H9 (cell line): ENCODE measurements at regions not wholly inside any gene's neighbourhood (a gene's known extent, or its start where the extent isn't known, plus 50 kb on each side); places are given as distances from the start of the nearest gene placed in this dataset.

Experiments
- DNase-seq: peaks from one replicate; pipeline ENCODE4 v3.0.0-alpha.2; 2017
- H2AFZ ChIP-seq: one replicate; pipeline ENCODE4 v1.6.1; 2013; ENCODE audit warnings: mild to moderate bottlenecking, low read length, control low read depth, moderate library complexity
- H2AK5ac ChIP-seq: 2 replicates; pipeline ENCODE4 v1.6.1; 2013; ENCODE audit warnings: low read length, control low read depth, mixed read lengths; ENCODE audit not compliant: insufficient read length
- H2BK120ac ChIP-seq: one replicate; pipeline ENCODE4 v1.6.1; 2013; ENCODE audit warnings: low read depth, mild to moderate bottlenecking, low read length, control low read depth, inconsistent platforms; ENCODE audit not compliant: poor library complexity, severe bottlenecking
- H2BK12ac ChIP-seq: 2 replicates; pipeline ENCODE4 v1.6.1; 2013; ENCODE audit warnings: low read length, control low read depth, mixed read lengths, low read depth; ENCODE audit not compliant: insufficient read length
- H2BK15ac ChIP-seq: 2 replicates; pipeline ENCODE4 v1.6.1; 2013; ENCODE audit warnings: low read depth, low read length, control low read depth
- H2BK20ac ChIP-seq: one replicate; pipeline ENCODE4 v1.6.1; 2013; ENCODE audit warnings: low read depth, mild to moderate bottlenecking, low read length, control low read depth, inconsistent platforms; ENCODE audit not compliant: poor library complexity, severe bottlenecking
- H2BK5ac ChIP-seq: 2 replicates; pipeline ENCODE4 v1.6.1; 2013; ENCODE audit warnings: low read length, control low read depth, mixed read lengths; ENCODE audit not compliant: insufficient read length
- H3K14ac ChIP-seq: 2 replicates; pipeline ENCODE4 v1.6.1; 2013; ENCODE audit warnings: low read length, control low read depth; ENCODE audit not compliant: insufficient read depth
- H3K18ac ChIP-seq: 2 replicates; pipeline ENCODE4 v1.6.1; 2013; ENCODE audit warnings: low read depth, mild to moderate bottlenecking, mixed read lengths, low read length, control low read depth; ENCODE audit not compliant: insufficient read length
- H3K23ac ChIP-seq: 2 replicates; pipeline ENCODE4 v1.6.1; 2013; ENCODE audit warnings: low read length, control low read depth, mixed read lengths, low read depth; ENCODE audit not compliant: insufficient read length
- H3K23me2 ChIP-seq: 2 replicates; pipeline ENCODE4 v1.6.1; 2013; ENCODE audit warnings: low read depth, mild to moderate bottlenecking, mixed read lengths, low read length, control low read depth; ENCODE audit not compliant: insufficient read length, poor library complexity, severe bottlenecking
- H3K27ac ChIP-seq: 2 replicates; pipeline ENCODE4 v1.5.1; 2013; ENCODE audit warnings: low read length, control low read depth, mixed read lengths, low read depth; ENCODE audit not compliant: insufficient read length
- H3K27me3 ChIP-seq: 2 replicates; pipeline ENCODE4 v1.6.1; 2013; ENCODE audit warnings: low read length, control low read depth, inconsistent platforms; ENCODE audit not compliant: insufficient read depth
- H3K4ac ChIP-seq: 2 replicates; pipeline ENCODE4 v1.6.1; 2013; ENCODE audit warnings: low read depth, mild to moderate bottlenecking, control low read depth, inconsistent platforms, low read length, moderate library complexity
- H3K4me1 ChIP-seq: 2 replicates; pipeline ENCODE4 v1.6.1; 2013; ENCODE audit warnings: low read length, control low read depth, inconsistent platforms; ENCODE audit not compliant: insufficient read depth
- H3K4me2 ChIP-seq: 2 replicates; pipeline ENCODE4 v1.6.1; 2013; ENCODE audit warnings: low read length, control low read depth, mixed read lengths; ENCODE audit not compliant: insufficient read length, insufficient read depth
- H3K56ac ChIP-seq: 2 replicates; pipeline ENCODE4 v1.6.1; 2013; ENCODE audit warnings: low read depth, mild to moderate bottlenecking, mixed read lengths, low read length, control low read depth; ENCODE audit not compliant: insufficient read length
- H3K79me1 ChIP-seq: 2 replicates; pipeline ENCODE4 v1.6.1; 2013; ENCODE audit warnings: low read depth, mild to moderate bottlenecking, moderate library complexity, low read length, control low read depth, inconsistent platforms; ENCODE audit not compliant: insufficient read depth, poor library complexity, severe bottlenecking
- H3K79me2 ChIP-seq: 2 replicates; pipeline ENCODE4 v1.6.1; 2013; ENCODE audit warnings: low read length, control low read depth, inconsistent platforms; ENCODE audit not compliant: insufficient read depth
- H3K9ac ChIP-seq: 2 replicates; pipeline ENCODE4 v1.6.1; 2013; ENCODE audit warnings: low read length, control low read depth, mixed read lengths; ENCODE audit not compliant: insufficient read length; ENCODE audit errors: extremely low read depth
- H3K9me3 ChIP-seq: one replicate; pipeline ENCODE4 v1.6.1; 2013; ENCODE audit warnings: low read depth, low read length, inconsistent platforms; ENCODE audit not compliant: control insufficient read depth
- H3T11ph ChIP-seq: one replicate; pipeline ENCODE4 v1.6.1; 2013; ENCODE audit warnings: mild to moderate bottlenecking, low read length, control low read depth, inconsistent platforms
- H4K20me1 ChIP-seq: one replicate; pipeline ENCODE4 v1.6.1; 2013; ENCODE audit not compliant: control insufficient read depth, insufficient read length, insufficient read depth
- H4K5ac ChIP-seq: 2 replicates; pipeline ENCODE4 v1.6.1; 2013; ENCODE audit warnings: low read depth, mild to moderate bottlenecking, mixed read lengths, low read length, control low read depth; ENCODE audit not compliant: insufficient read length
- H4K8ac ChIP-seq: replicated peaks from 2 replicates; pipeline ENCODE4 v1.6.1; 2013; ENCODE audit warnings: low read length, control low read depth, mixed read lengths, low read depth; ENCODE audit not compliant: insufficient read length
- H4K91ac ChIP-seq: 2 replicates; pipeline ENCODE4 v1.6.1; 2013; ENCODE audit warnings: low read depth, mild to moderate bottlenecking, moderate library complexity, mixed read lengths, low read length, control low read depth; ENCODE audit not compliant: insufficient read length
- H3K27ac Mint-ChIP-seq, 3 experiments: 2 replicates in 2 of 3; 3 replicates in 1 of 3; pipeline ENCODE4 v1.8.0; 2020 to 2021; ENCODE audit warnings: mixed read lengths in 3 of 3, mild to moderate bottlenecking in 1 of 3, moderate library complexity in 1 of 3
- H3K27me3 Mint-ChIP-seq: 2 replicates; pipeline ENCODE4 v1.8.0; 2021; ENCODE audit warnings: low read depth, mild to moderate bottlenecking, moderate library complexity, mixed read lengths
- H3K36me3 Mint-ChIP-seq, 3 experiments: 2 replicates in 2 of 3; 3 replicates in 1 of 3; pipeline ENCODE4 v1.8.0; 2020 to 2021; ENCODE audit warnings: low read depth in 3 of 3, mixed read lengths in 3 of 3; ENCODE audit not compliant: insufficient read depth in 1 of 3
- H3K4me1 Mint-ChIP-seq, 2 experiments: 2 replicates each; pipeline ENCODE4 v1.8.0; 2020; ENCODE audit warnings: mixed read lengths in 2 of 2
- H3K4me3 Mint-ChIP-seq, 2 experiments: 2 replicates in 1 of 2; 3 replicates in 1 of 2; pipeline ENCODE4 v1.8.0; 2020 to 2021; ENCODE audit warnings: mild to moderate bottlenecking in 2 of 2, mixed read lengths in 2 of 2, moderate library complexity in 1 of 2
- H3K9me3 Mint-ChIP-seq, 2 experiments: 2 replicates in 1 of 2; 3 replicates in 1 of 2; pipeline ENCODE4 v1.8.0; 2020; ENCODE audit warnings: mild to moderate bottlenecking in 2 of 2, mixed read lengths in 2 of 2, moderate library complexity in 1 of 2
- CTCF ChIP-seq: fragments of 200-600 bp; sonication (generic); conservative IDR thresholded peaks from 3 replicates; pipeline ENCODE4 v1.8.0; 2021; ENCODE audit warnings: antibody characterized with exemption, mild to moderate bottlenecking
- WGBS: extraction: QIAGEN DNeasy Blood & Tissue Kit; methylation state at CpG from one replicate; pipeline ENCODE4 v1.1.7; 2013; ENCODE audit warnings: missing lambda C conversion rate, low lambda C conversion rate, mixed read lengths; ENCODE audit not compliant: insufficient read length; ENCODE audit errors: extremely low coverage; 5-methylcytosine and 5-hydroxymethylcytosine counted together

GRCh38 chr12:92556637-92557421 is 146.0 kb upstream of the PLEKHG7 start:
- Histone ChIP-seq H3K56ac (no peak overlapping the region), H2BK120ac (no peak overlapping the region), H3K14ac (no peak overlapping the region), H4K91ac (no peak overlapping the region), H3K18ac (no peak overlapping the region), H2AFZ (no peak overlapping the region), H2BK5ac (no peak overlapping the region), H3K4me2 (no peak overlapping the region), H2BK20ac (no peak overlapping the region), H3K27ac (no peak overlapping the region), H4K5ac (no peak overlapping the region), H3K79me1 (no peaks in the 10 kb centered on the region), H3K79me2 (no peaks in the 10 kb centered on the region), H3K23me2 (no peaks in the 10 kb centered on the region), H2AK5ac (no peak overlapping the region), H3K9me3 (no peaks in the 10 kb centered on the region), H2BK12ac (no peak overlapping the region), H3K4ac (no peak overlapping the region), H3T11ph (no peak overlapping the region), H3K27me3 (no peaks in the 10 kb centered on the region), H2BK15ac (no peak overlapping the region), H3K23ac (no peak overlapping the region), H3K9ac (no peak overlapping the region), H3K4me1 (no peaks in the 10 kb centered on the region; the same call in 1 of the 2 replicates), H4K8ac (no peak overlapping the region), H4K20me1 (no peaks in the 10 kb centered on the region)
- Mint-ChIP-seq H3K9me3 (no peaks in the 10 kb centered on the region), H3K36me3 (no peaks in the 10 kb centered on the region), H3K4me3 (no peak overlapping the region), H3K27me3 (no peaks in the 10 kb centered on the region), H3K4me1 (peaks cover 8 to 9% of the 10 kb centered on the region in 2 experiments; a peak in 3 of 4 replicates), H3K27ac (no peak overlapping the region; a peak in 1 of 7 replicates)
- WGBS: 100% methylated on average over 2 of the region's 9 CpGs
- TF ChIP-seq CTCF: no peak
- no peak for DNase-seq
